SK-N-SH (cell line): ENCODE measurements at regions not wholly inside any gene's neighbourhood (a gene's known extent, or its start where the extent isn't known, plus 50 kb on each side); places are given as distances from the start of the nearest gene placed in this dataset.

Experiments
- CHD2 ChIP-seq: fragments of 150-350 bp; IDR thresholded peaks from 2 replicates; pipeline ENCODE4 v1.6.1; 2018; ENCODE audit warnings: low read length; ENCODE audit not compliant: partially characterized antibody
- EP300 ChIP-seq, 2 experiments: IDR thresholded peaks; 2 replicates each; pipeline versions ENCODE4 v1.4.0 to v1.6.1; 2012; ENCODE audit warnings: borderline replicate concordance in 1 of 2, low read depth in 1 of 2, low read length in 1 of 2
- FOSL2 ChIP-seq: IDR thresholded peaks from 2 replicates; pipeline ENCODE4 v1.4.0; 2012; ENCODE audit warnings: low read depth, mild to moderate bottlenecking, moderate library complexity, borderline replicate concordance
- GATA2 ChIP-seq: sonication (generic); formaldehyde crosslinking; IDR thresholded peaks from 2 replicates; pipeline ENCODE4 v1.5.0; 2020; ENCODE audit warnings: mild to moderate bottlenecking, missing genetic modification reagents
- JUND ChIP-seq: IDR thresholded peaks from 2 replicates; pipeline ENCODE4 v1.4.0; 2012
- POLR2AphosphoS5 ChIP-seq: IDR thresholded peaks from 2 replicates; pipeline ENCODE4 v1.6.1; 2012; ENCODE audit warnings: low read depth, low read length
- RAD21 ChIP-seq: IDR thresholded peaks from 2 replicates; pipeline ENCODE4 v1.6.1; 2012; ENCODE audit warnings: mild to moderate bottlenecking, low read length
- RFX5 ChIP-seq: IDR thresholded peaks from 2 replicates; pipeline ENCODE4 v1.6.1; 2012; ENCODE audit warnings: mild to moderate bottlenecking, improper control_type of control experiment, low read length
- YY1 ChIP-seq: IDR thresholded peaks from 2 replicates; pipeline ENCODE4 v1.4.0; 2012; ENCODE audit warnings: low read depth, mild to moderate bottlenecking
- TF ChIP-seq, protein P1 (sequence below): IDR thresholded peaks from 2 replicates; pipeline ENCODE4 v1.4.0; 2012; ENCODE audit warnings: low read depth
- TF ChIP-seq, protein P2 (sequence below): fragments of 200-600 bp; sonication (generic); IDR thresholded peaks from 2 replicates; pipeline ENCODE4 v1.6.1; 2017; ENCODE audit warnings: antibody characterized with exemption, mild to moderate bottlenecking, moderate library complexity
- TF ChIP-seq, protein P3 (sequence below): IDR thresholded peaks from 2 replicates; pipeline ENCODE4; 2012
- TF ChIP-seq, protein P4 (sequence below): IDR thresholded peaks from 2 replicates; pipeline ENCODE4 v1.4.0; 2012; ENCODE audit warnings: low read depth, borderline replicate concordance
- TF ChIP-seq, protein P5 (sequence below): fragments of 150-350 bp; IDR thresholded peaks from 2 replicates; pipeline ENCODE4 v1.6.1; 2017; ENCODE audit warnings: antibody characterized with exemption, low read length, low read depth, borderline replicate concordance

DNA sequence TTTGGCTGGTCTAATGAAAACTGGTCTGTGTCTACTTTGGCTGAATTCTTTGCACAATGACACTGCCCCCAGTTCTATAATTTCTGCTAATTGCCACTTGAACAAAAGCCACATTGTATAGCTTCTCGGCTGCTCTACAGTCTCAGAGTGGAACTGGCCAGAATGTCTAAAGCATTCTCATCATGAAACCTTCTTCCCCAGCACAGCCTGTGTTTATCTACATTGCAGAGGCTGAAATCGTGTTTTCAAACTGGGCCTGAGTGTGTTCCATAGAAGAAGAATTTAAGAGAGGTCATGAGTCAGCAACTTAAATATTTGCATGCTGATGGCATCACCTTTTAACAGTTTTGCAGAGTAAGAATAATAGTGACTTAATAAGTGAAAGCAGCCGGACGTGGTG is 177.2 kb downstream of the BUB3 start:
- no peak for TF ChIP-seq RFX5
- TF ChIP-seq POLR2AphosphoS5, result no peak
- TF ChIP-seq, protein P1, sequence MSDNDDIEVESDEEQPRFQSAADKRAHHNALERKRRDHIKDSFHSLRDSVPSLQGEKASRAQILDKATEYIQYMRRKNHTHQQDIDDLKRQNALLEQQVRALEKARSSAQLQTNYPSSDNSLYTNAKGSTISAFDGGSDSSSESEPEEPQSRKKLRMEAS, result no peak
- TF ChIP-seq, protein P2, sequence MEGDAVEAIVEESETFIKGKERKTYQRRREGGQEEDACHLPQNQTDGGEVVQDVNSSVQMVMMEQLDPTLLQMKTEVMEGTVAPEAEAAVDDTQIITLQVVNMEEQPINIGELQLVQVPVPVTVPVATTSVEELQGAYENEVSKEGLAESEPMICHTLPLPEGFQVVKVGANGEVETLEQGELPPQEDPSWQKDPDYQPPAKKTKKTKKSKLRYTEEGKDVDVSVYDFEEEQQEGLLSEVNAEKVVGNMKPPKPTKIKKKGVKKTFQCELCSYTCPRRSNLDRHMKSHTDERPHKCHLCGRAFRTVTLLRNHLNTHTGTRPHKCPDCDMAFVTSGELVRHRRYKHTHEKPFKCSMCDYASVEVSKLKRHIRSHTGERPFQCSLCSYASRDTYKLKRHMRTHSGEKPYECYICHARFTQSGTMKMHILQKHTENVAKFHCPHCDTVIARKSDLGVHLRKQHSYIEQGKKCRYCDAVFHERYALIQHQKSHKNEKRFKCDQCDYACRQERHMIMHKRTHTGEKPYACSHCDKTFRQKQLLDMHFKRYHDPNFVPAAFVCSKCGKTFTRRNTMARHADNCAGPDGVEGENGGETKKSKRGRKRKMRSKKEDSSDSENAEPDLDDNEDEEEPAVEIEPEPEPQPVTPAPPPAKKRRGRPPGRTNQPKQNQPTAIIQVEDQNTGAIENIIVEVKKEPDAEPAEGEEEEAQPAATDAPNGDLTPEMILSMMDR, result no peak
- TF ChIP-seq, protein P3, sequence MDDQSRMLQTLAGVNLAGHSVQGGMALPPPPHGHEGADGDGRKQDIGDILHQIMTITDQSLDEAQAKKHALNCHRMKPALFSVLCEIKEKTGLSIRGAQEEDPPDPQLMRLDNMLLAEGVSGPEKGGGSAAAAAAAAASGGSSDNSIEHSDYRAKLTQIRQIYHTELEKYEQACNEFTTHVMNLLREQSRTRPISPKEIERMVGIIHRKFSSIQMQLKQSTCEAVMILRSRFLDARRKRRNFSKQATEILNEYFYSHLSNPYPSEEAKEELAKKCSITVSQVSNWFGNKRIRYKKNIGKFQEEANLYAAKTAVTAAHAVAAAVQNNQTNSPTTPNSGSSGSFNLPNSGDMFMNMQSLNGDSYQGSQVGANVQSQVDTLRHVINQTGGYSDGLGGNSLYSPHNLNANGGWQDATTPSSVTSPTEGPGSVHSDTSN, result no peak
- TF ChIP-seq RAD21, result no peak
- TF ChIP-seq JUND, result no peak
- TF ChIP-seq, protein P4, sequence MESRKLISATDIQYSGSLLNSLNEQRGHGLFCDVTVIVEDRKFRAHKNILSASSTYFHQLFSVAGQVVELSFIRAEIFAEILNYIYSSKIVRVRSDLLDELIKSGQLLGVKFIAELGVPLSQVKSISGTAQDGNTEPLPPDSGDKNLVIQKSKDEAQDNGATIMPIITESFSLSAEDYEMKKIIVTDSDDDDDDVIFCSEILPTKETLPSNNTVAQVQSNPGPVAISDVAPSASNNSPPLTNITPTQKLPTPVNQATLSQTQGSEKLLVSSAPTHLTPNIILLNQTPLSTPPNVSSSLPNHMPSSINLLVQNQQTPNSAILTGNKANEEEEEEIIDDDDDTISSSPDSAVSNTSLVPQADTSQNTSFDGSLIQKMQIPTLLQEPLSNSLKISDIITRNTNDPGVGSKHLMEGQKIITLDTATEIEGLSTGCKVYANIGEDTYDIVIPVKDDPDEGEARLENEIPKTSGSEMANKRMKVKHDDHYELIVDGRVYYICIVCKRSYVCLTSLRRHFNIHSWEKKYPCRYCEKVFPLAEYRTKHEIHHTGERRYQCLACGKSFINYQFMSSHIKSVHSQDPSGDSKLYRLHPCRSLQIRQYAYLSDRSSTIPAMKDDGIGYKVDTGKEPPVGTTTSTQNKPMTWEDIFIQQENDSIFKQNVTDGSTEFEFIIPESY, result no peak
- no peak for TF ChIP-seq CHD2
- TF ChIP-seq GATA2 (CRISPR knock-in tag), result no peak
- TF ChIP-seq, protein P5, sequence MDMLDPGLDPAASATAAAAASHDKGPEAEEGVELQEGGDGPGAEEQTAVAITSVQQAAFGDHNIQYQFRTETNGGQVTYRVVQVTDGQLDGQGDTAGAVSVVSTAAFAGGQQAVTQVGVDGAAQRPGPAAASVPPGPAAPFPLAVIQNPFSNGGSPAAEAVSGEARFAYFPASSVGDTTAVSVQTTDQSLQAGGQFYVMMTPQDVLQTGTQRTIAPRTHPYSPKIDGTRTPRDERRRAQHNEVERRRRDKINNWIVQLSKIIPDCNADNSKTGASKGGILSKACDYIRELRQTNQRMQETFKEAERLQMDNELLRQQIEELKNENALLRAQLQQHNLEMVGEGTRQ, result no peak
- TF ChIP-seq YY1, result no peak
- TF ChIP-seq EP300 (IDR thresholded peaks at IDR 0.05; ENCODE audit: borderline replicate concordance in 1 of 2, low read depth in 1 of 2, low read length in 1 of 2), result no peak
- no peak for TF ChIP-seq FOSL2
